HepG2 (cell line): ENCODE measurements at regions not wholly inside any gene's neighbourhood (a gene's known extent, or its start where the extent isn't known, plus 50 kb on each side); places are given as distances from the start of the nearest gene placed in this dataset.

Experiments
- ATAC-seq: fragments of 200-7000 bp; cut with Tn5 transposase; 3 replicates; pipeline ENCODE4 v1.9.1; 2020; ENCODE audit warnings: mild to moderate bottlenecking, moderate library complexity
- BruUV-seq: library from RNA; stranded (reverse); fragments of 400-500 nt; replicated peaks from 2 replicates; lab custom pipeline; 2021; lab: Mats Ljungman, UMichigan
- CTCF ChIA-PET: fragments of 300-600 bp; formaldehyde crosslinking; extraction: SDS; loops from one replicate; lab custom pipeline; 2021; ENCODE audit warnings: low total read pairs, inconsistent platforms, low intra/inter-chr PET ratio; lab: Yijun Ruan, JAX
- POLR2A ChIA-PET: fragments of 350-600 bp; sonication (Branson Sonifier 250); formaldehyde crosslinking; loops from one replicate; lab custom pipeline; 2020; ENCODE audit warnings: antibody characterized with exemption, inconsistent platforms; lab: Yijun Ruan, JAX
- DNase-seq: peaks from one replicate; pipeline ENCODE4 v3.0.0-alpha.2; 2015; ENCODE audit warnings: low spot score
- FAIRE-seq: peaks from 3 replicates; lab custom pipeline; 2011; peaks lifted over from hg19 to GRCh38; lab: Jason Lieb, UNC
- H2AFZ ChIP-seq: one replicate; pipeline ENCODE4 v1.6.1; 2011; ENCODE audit warnings: low read length, inconsistent platforms
- H3K27ac ChIP-seq: fragments of 300-600 bp; 3 replicates; pipeline ENCODE4 v1.8.0; 2011; ENCODE audit warnings: mixed run types, mild to moderate bottlenecking, mixed read lengths, low read length, inconsistent platforms; ENCODE audit not compliant: insufficient read depth; ENCODE audit errors: extremely low read length
- H3K27me3 ChIP-seq, 2 experiments: fragments of 200-600 bp in 1 of 2; 2 replicates in 1 of 2; 3 replicates in 1 of 2; pipeline versions ENCODE4 v1.6.0 to v1.8.0; 2011; ENCODE audit warnings: low read length in 2 of 2, mild to moderate bottlenecking in 2 of 2, moderate library complexity in 2 of 2, inconsistent platforms in 1 of 2; ENCODE audit not compliant: insufficient read depth in 2 of 2, control insufficient read depth in 1 of 2
- H3K36me3 ChIP-seq, 2 experiments: fragments of 200-600 bp in 1 of 2; replicated peaks in 1 of 2; 2 replicates in 1 of 2; 3 replicates in 1 of 2; pipeline versions ENCODE4 v1.5.1 to v1.8.0; 2011; ENCODE audit warnings: low read length in 2 of 2, inconsistent platforms in 1 of 2; ENCODE audit not compliant: insufficient read depth in 2 of 2, control insufficient read depth in 1 of 2
- H3K4me1 ChIP-seq: 2 replicates; pipeline ENCODE4 v1.5.1; 2012; ENCODE audit warnings: low read length, inconsistent platforms; ENCODE audit not compliant: insufficient read depth
- H3K4me2 ChIP-seq: 2 replicates; pipeline ENCODE4 v1.6.0; 2011; ENCODE audit warnings: low read depth, low read length, inconsistent platforms
- H3K4me3 ChIP-seq, 3 experiments: fragments of 200-600 bp in 1 of 3; sonication (generic), shearing (Covaris generic) in 1 of 3; replicated peaks in 1 of 3; 2 replicates each; pipeline ENCODE4 v1.5.1; 2011 to 2016; ENCODE audit warnings: low read length in 3 of 3, inconsistent platforms in 2 of 3, low read depth in 2 of 3, mild to moderate bottlenecking in 2 of 3, control low read depth in 1 of 3, mixed read lengths in 1 of 3; ENCODE audit not compliant: insufficient read depth in 1 of 3
- H3K79me2 ChIP-seq: one replicate; pipeline ENCODE4 v1.6.1; 2011; ENCODE audit warnings: low read length, inconsistent platforms; ENCODE audit not compliant: insufficient read depth
- H3K9ac ChIP-seq: 2 replicates; pipeline ENCODE4 v1.6.0; 2011; ENCODE audit warnings: mild to moderate bottlenecking, low read depth, low read length, inconsistent platforms; ENCODE audit not compliant: insufficient read depth
- H3K9me3 ChIP-seq: 2 replicates; pipeline ENCODE4 v1.5.1; 2012; ENCODE audit warnings: mild to moderate bottlenecking, low read length
- H4K20me1 ChIP-seq: 2 replicates; pipeline ENCODE4 v1.6.0; 2011; ENCODE audit warnings: inconsistent platforms, mild to moderate bottlenecking, low read length, moderate library complexity; ENCODE audit not compliant: insufficient read depth
- ATF7 ChIP-seq, 2 experiments: fragments of 450-650 bp in 1 of 2; sonication (generic) in 1 of 2; formaldehyde crosslinking in 1 of 2; IDR thresholded peaks; 2 replicates each; pipeline versions ENCODE4 v1.4.0 to v1.6.1; 2016 to 2020; ENCODE audit warnings: antibody characterized with exemption in 1 of 2, mild to moderate bottlenecking in 1 of 2, missing genetic modification reagents in 1 of 2
- EZH2 ChIP-seq: conservative IDR thresholded peaks from 2 replicates; pipeline ENCODE4 v1.6.1; 2012; ENCODE audit warnings: mild to moderate bottlenecking, low read depth, low read length, moderate library complexity
- FOXA1 ChIP-seq, 2 experiments: fragments of 450-650 bp in 1 of 2; sonication (generic) in 1 of 2; formaldehyde crosslinking in 1 of 2; IDR thresholded peaks; 2 replicates each; pipeline versions ENCODE4 v1.4.0 to v1.6.1; 2016 to 2020; ENCODE audit warnings: missing genetic modification reagents in 1 of 2
- HNRNPLL ChIP-seq: fragments of 200-400 bp; formaldehyde crosslinking; IDR thresholded peaks from 2 replicates; pipeline ENCODE4 v1.6.1; 2017; ENCODE audit warnings: mild to moderate bottlenecking, low read depth, low read length; ENCODE audit not compliant: poor library complexity, severe bottlenecking
- NFIB ChIP-seq: sonication (generic); formaldehyde crosslinking; IDR thresholded peaks from 2 replicates; pipeline ENCODE4 v1.9.0; 2021; ENCODE audit warnings: missing genetic modification reagents, mild to moderate bottlenecking, borderline replicate concordance
- ZNF296 ChIP-seq: sonication (generic); formaldehyde crosslinking; conservative IDR thresholded peaks from 2 replicates; pipeline ENCODE4 v1.5.0; 2020; ENCODE audit warnings: mild to moderate bottlenecking, missing genetic modification reagents
- ZNF615 ChIP-seq: sonication (generic); formaldehyde crosslinking; IDR thresholded peaks from 2 replicates; pipeline ENCODE4 v1.5.0; 2020; ENCODE audit warnings: mild to moderate bottlenecking, missing genetic modification reagents, borderline replicate concordance
- ZNF879 ChIP-seq: sonication (generic); formaldehyde crosslinking; IDR thresholded peaks from 2 replicates; pipeline ENCODE4 v1.8.1; 2023; ENCODE audit warnings: missing genetic modification reagents
- WGBS: methylation state at CpG from one replicate; pipeline ENCODE4 v1.1.6; 2017; ENCODE audit warnings: low lambda C conversion rate; 5-methylcytosine and 5-hydroxymethylcytosine counted together
- in situ Hi-C: cut with HindIII; loops from 2 replicates; pipeline ENCODE4 v1.10.0; 2017; ENCODE audit warnings: low pct_unique_long_range_greater_than_20kb; ENCODE audit not compliant: extremely low pct_ligation_motif_present
- intact Hi-C: fragments of 100-400 bp; cut with micrococcal nuclease; formaldehyde crosslinking; loops from one replicate; pipeline ENCODE4 v1.10.0; 2022; ENCODE audit not compliant: unreplicated experiment
- TF ChIP-seq, protein P1 (sequence below): sonication (generic); formaldehyde crosslinking; IDR thresholded peaks from 2 replicates; pipeline ENCODE4 v1.8.0; 2022; ENCODE audit warnings: mild to moderate bottlenecking, missing genetic modification reagents, moderate library complexity
- TF ChIP-seq, protein P2 (sequence below): IDR thresholded peaks from 2 replicates; pipeline ENCODE4 v1.6.1; 2016; ENCODE audit warnings: low read depth, control low read depth
- TF ChIP-seq, protein P3 (sequence below): sonication (generic); formaldehyde crosslinking; IDR thresholded peaks from 2 replicates; pipeline ENCODE4 v1.8.0; 2022; ENCODE audit warnings: missing genetic modification reagents, mild to moderate bottlenecking, borderline replicate concordance
- TF ChIP-seq, protein P4 (sequence below): IDR thresholded peaks from 2 replicates; pipeline ENCODE4 v1.6.1; 2012; ENCODE audit warnings: inconsistent platforms

DNA sequence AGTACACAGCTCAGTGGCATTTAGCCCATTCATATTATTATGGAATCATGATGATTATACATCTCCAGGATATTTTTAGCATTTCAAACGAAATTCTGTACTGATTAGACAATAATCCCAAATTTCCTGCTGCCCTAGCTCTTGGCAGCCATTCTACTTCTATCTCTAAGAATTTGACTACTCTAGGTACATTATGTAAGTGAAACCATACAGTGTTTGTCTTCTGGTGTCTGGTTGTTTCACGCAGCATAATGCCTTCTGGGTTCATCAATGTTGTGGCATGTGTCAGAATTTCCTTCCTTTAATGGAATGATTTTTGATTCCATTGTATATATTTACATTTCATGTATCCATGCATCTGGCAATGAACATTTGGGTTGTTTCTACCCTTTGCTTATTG, 517.7 kb downstream of the ETS1 start:
- ATAC-seq (no peak), FAIRE-seq (no peak), DNase-seq (no peak)
- in situ Hi-C loops: no loop called here
- no peak overlapping the region for H3K4me2 ChIP-seq
- 0% methylated on average over 2 of the region's 2 CpGs for WGBS
- H3K4me1 ChIP-seq: no peaks in the 10 kb centered on the region
- CTCF ChIA-PET: no interaction called here
- intact Hi-C loops: no loop called here
- H3K79me2 ChIP-seq: no peaks in the 10 kb centered on the region
- no peak overlapping the region for H3K4me3 ChIP-seq
- no peaks in the 10 kb centered on the region for H3K36me3 ChIP-seq
- no peak overlapping the region for H3K9ac ChIP-seq
- no peaks in the 10 kb centered on the region for H4K20me1 ChIP-seq
- H3K27me3 ChIP-seq: no peaks in the 10 kb centered on the region
- POLR2A ChIA-PET: no interaction called here
- TF ChIP-seq ZNF615 (CRISPR knock-in tag) (no peak), NFIB (CRISPR knock-in tag) (no peak), FOXA1 (IDR thresholded peaks at IDR 0.05) (no peak), FOXA1 (CRISPR knock-in tag; IDR thresholded peaks at IDR 0.05) (no peak), HNRNPLL (no peak), ZNF296 (CRISPR knock-in tag) (no peak), EZH2 (no peak), ATF7 (IDR thresholded peaks at IDR 0.05) (no peak), ATF7 (CRISPR knock-in tag; IDR thresholded peaks at IDR 0.05) (no peak), ZNF879 (CRISPR knock-in tag) (no peak)
- TF ChIP-seq, protein P1, sequence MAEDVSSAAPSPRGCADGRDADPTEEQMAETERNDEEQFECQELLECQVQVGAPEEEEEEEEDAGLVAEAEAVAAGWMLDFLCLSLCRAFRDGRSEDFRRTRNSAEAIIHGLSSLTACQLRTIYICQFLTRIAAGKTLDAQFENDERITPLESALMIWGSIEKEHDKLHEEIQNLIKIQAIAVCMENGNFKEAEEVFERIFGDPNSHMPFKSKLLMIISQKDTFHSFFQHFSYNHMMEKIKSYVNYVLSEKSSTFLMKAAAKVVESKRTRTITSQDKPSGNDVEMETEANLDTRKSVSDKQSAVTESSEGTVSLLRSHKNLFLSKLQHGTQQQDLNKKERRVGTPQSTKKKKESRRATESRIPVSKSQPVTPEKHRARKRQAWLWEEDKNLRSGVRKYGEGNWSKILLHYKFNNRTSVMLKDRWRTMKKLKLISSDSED (CRISPR knock-in tag): no peak
- TF ChIP-seq, protein P2, sequence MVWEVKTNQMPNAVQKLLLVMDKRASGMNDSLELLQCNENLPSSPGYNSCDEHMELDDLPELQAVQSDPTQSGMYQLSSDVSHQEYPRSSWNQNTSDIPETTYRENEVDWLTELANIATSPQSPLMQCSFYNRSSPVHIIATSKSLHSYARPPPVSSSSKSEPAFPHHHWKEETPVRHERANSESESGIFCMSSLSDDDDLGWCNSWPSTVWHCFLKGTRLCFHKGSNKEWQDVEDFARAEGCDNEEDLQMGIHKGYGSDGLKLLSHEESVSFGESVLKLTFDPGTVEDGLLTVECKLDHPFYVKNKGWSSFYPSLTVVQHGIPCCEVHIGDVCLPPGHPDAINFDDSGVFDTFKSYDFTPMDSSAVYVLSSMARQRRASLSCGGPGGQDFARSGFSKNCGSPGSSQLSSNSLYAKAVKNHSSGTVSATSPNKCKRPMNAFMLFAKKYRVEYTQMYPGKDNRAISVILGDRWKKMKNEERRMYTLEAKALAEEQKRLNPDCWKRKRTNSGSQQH (CRISPR knock-in tag): no peak
- TF ChIP-seq, protein P3, sequence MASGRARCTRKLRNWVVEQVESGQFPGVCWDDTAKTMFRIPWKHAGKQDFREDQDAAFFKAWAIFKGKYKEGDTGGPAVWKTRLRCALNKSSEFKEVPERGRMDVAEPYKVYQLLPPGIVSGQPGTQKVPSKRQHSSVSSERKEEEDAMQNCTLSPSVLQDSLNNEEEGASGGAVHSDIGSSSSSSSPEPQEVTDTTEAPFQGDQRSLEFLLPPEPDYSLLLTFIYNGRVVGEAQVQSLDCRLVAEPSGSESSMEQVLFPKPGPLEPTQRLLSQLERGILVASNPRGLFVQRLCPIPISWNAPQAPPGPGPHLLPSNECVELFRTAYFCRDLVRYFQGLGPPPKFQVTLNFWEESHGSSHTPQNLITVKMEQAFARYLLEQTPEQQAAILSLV (CRISPR knock-in tag): no peak
- TF ChIP-seq, protein P4, sequence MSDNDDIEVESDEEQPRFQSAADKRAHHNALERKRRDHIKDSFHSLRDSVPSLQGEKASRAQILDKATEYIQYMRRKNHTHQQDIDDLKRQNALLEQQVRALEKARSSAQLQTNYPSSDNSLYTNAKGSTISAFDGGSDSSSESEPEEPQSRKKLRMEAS: no peak
- no TSS peak for BruUV-seq
- no peak overlapping the region for H2AFZ ChIP-seq
- H3K27ac ChIP-seq: no peak overlapping the region
- H3K9me3 ChIP-seq: peaks cover 70% of the 10 kb centered on the region
